WTC11 (cell line): ENCODE measurements at regions not wholly inside any gene's neighbourhood (a gene's known extent, or its start where the extent isn't known, plus 50 kb on each side); places are given as distances from the start of the nearest gene placed in this dataset.
"Not testable (repeated sequence)": the region's sequence is repeated elsewhere in the genome, so short reads cannot be mapped to it uniquely, and the experiment has no call there.

Experiments used
- ATAC-seq: fragments of 200-7000 bp; cut with Tn5 transposase; 2 replicates; pipeline ENCODE4 v1.10.0; 2021; ENCODE audit warnings: mild to moderate bottlenecking, moderate library complexity
- CTCF ChIA-PET: fragments of 300-600 bp; sonication (Branson Sonifier 250); formaldehyde crosslinking; loops from one replicate; lab custom pipeline; 2021; ENCODE audit warnings: antibody characterized with exemption; lab: Charles Lee
- POLR2A ChIA-PET: fragments of 350-600 bp; sonication (Branson Sonifier 250); formaldehyde crosslinking; loops from one replicate; lab custom pipeline; 2021; ENCODE audit warnings: antibody characterized with exemption; lab: Charles Lee
- DNase-seq: peaks from one replicate; pipeline ENCODE4 v3.0.0; 2021; ENCODE audit warnings: low spot score
- H3K27ac Mint-ChIP-seq: 2 replicates; pipeline ENCODE4 v1.8.0; 2021; ENCODE audit warnings: mixed read lengths
- H3K27me3 Mint-ChIP-seq: 2 replicates; pipeline ENCODE4 v1.8.0; 2021; ENCODE audit warnings: low read depth, mild to moderate bottlenecking, moderate library complexity, mixed read lengths
- H3K36me3 Mint-ChIP-seq: 2 replicates; pipeline ENCODE4 v1.8.0; 2021; ENCODE audit warnings: mixed read lengths
- H3K4me1 Mint-ChIP-seq: 2 replicates; pipeline ENCODE4 v1.8.0; 2022; ENCODE audit warnings: mixed read lengths
- H3K4me3 Mint-ChIP-seq: 2 replicates; pipeline ENCODE4 v1.8.0; 2021; ENCODE audit warnings: mild to moderate bottlenecking, moderate library complexity, mixed read lengths
- H3K9me3 Mint-ChIP-seq: 2 replicates; pipeline ENCODE4 v1.8.0; 2021; ENCODE audit warnings: mixed read lengths
- ATF2 ChIP-seq: sonication (generic); formaldehyde crosslinking; IDR thresholded peaks from 2 replicates; pipeline ENCODE4 v1.8.1; 2022; ENCODE audit warnings: low read depth, missing genetic modification reagents, borderline replicate concordance
- CTCF ChIP-seq: fragments of 200-600 bp; IDR thresholded peaks from 2 replicates; pipeline ENCODE4 v1.8.0; 2022; ENCODE audit warnings: antibody characterized with exemption
- E2F5 ChIP-seq: sonication (generic); formaldehyde crosslinking; IDR thresholded peaks from 2 replicates; pipeline ENCODE4 v1.8.1; 2022; ENCODE audit warnings: mild to moderate bottlenecking, moderate library complexity, missing genetic modification reagents
- FOXK1 ChIP-seq: sonication (generic); formaldehyde crosslinking; IDR thresholded peaks from 2 replicates; pipeline ENCODE4 v1.8.0; 2022; ENCODE audit warnings: mild to moderate bottlenecking, moderate library complexity, missing genetic modification reagents
- FOXP4 ChIP-seq: sonication (generic); formaldehyde crosslinking; IDR thresholded peaks from 2 replicates; pipeline ENCODE4 v1.8.0; 2022; ENCODE audit warnings: mild to moderate bottlenecking, missing genetic modification reagents
- GTF2I ChIP-seq: fragments of 250-450 bp; sonication (Bioruptor Pico); conservative IDR thresholded peaks from 2 replicates; pipeline ENCODE4 v1.4.0; 2021; ENCODE audit warnings: mild to moderate bottlenecking
- HMGXB4 ChIP-seq: sonication (generic); formaldehyde crosslinking; IDR thresholded peaks from 2 replicates; pipeline ENCODE4 v1.8.1; 2023; ENCODE audit warnings: mild to moderate bottlenecking, moderate library complexity, missing genetic modification reagents
- JUN ChIP-seq: sonication (generic); formaldehyde crosslinking; IDR thresholded peaks from 2 replicates; pipeline ENCODE4 v1.8.0; 2023; ENCODE audit warnings: mild to moderate bottlenecking, missing genetic modification reagents
- MLX ChIP-seq: sonication (generic); formaldehyde crosslinking; IDR thresholded peaks from 2 replicates; pipeline ENCODE4 v1.8.1; 2023; ENCODE audit warnings: mild to moderate bottlenecking, missing genetic modification reagents, moderate library complexity
- MXD4 ChIP-seq: fragments of 250-450 bp; sonication (Bioruptor Pico); IDR thresholded peaks from 2 replicates; pipeline ENCODE4 v1.8.0; 2021; ENCODE audit warnings: mild to moderate bottlenecking, moderate library complexity, borderline replicate concordance
- NFE2L1 ChIP-seq: sonication (generic); formaldehyde crosslinking; IDR thresholded peaks from 2 replicates; pipeline ENCODE4 v1.8.1; 2023; ENCODE audit warnings: missing genetic modification reagents
- NR2C2 ChIP-seq: sonication (generic); formaldehyde crosslinking; IDR thresholded peaks from 2 replicates; pipeline ENCODE4 v1.8.0; 2022; ENCODE audit warnings: mild to moderate bottlenecking, missing genetic modification reagents
- SMAD3 ChIP-seq: sonication (generic); formaldehyde crosslinking; IDR thresholded peaks from 2 replicates; pipeline ENCODE4 v1.8.0; 2022; ENCODE audit warnings: missing genetic modification reagents, mild to moderate bottlenecking, borderline replicate concordance
- SMAD4 ChIP-seq: sonication (generic); formaldehyde crosslinking; IDR thresholded peaks from 2 replicates; pipeline ENCODE4 v1.8.0; 2022; ENCODE audit warnings: mild to moderate bottlenecking, missing genetic modification reagents
- TEAD4 ChIP-seq: sonication (generic); formaldehyde crosslinking; IDR thresholded peaks from 2 replicates; pipeline ENCODE4 v1.8.0; 2022; ENCODE audit warnings: mild to moderate bottlenecking, missing genetic modification reagents
- USF2 ChIP-seq: sonication (generic); formaldehyde crosslinking; IDR thresholded peaks from 2 replicates; pipeline ENCODE4 v1.8.1; 2023; ENCODE audit warnings: mild to moderate bottlenecking, missing genetic modification reagents, moderate library complexity
- ZNF219 ChIP-seq: sonication (generic); formaldehyde crosslinking; IDR thresholded peaks from 2 replicates; pipeline ENCODE4 v1.8.0; 2023; ENCODE audit warnings: missing genetic modification reagents, mild to moderate bottlenecking, borderline replicate concordance
- ZNF232 ChIP-seq: sonication (generic); formaldehyde crosslinking; IDR thresholded peaks from 2 replicates; pipeline ENCODE4 v1.8.0; 2022; ENCODE audit warnings: mild to moderate bottlenecking, missing genetic modification reagents
- ZNF317 ChIP-seq: sonication (generic); formaldehyde crosslinking; IDR thresholded peaks from 2 replicates; pipeline ENCODE4 v1.8.1; 2023; ENCODE audit warnings: low read depth, mild to moderate bottlenecking, moderate library complexity, missing genetic modification reagents, borderline replicate concordance
- ZNF423 ChIP-seq: fragments of 250-450 bp; sonication (Bioruptor Pico); IDR thresholded peaks from 2 replicates; pipeline ENCODE4 v2.1.2; 2022; ENCODE audit warnings: mild to moderate bottlenecking, moderate library complexity
- ZNF512 ChIP-seq: sonication (generic); formaldehyde crosslinking; IDR thresholded peaks from 2 replicates; pipeline ENCODE4 v1.8.1; 2022; ENCODE audit warnings: missing genetic modification reagents, borderline replicate concordance
- ZNF671 ChIP-seq: fragments of 250-450 bp; sonication (Bioruptor Pico); IDR thresholded peaks from 2 replicates; pipeline ENCODE4 v1.8.0; 2021; ENCODE audit warnings: mild to moderate bottlenecking

- TF ChIP-seq NFE2L1 (CRISPR knock-in tag): no peak
- no peak for TF ChIP-seq CTCF
- no peak for TF ChIP-seq GTF2I (CRISPR knock-in tag)
- TF ChIP-seq JUN (CRISPR knock-in tag): no peak
- TF ChIP-seq NR2C2 (CRISPR knock-in tag): no peak
- TF ChIP-seq ZNF423 (CRISPR knock-in tag): no peak
- no peak for TF ChIP-seq FOXK1 (CRISPR knock-in tag)
- TF ChIP-seq MXD4: no peak
- TF ChIP-seq SMAD4: no peak
- no peak for TF ChIP-seq ZNF232 (CRISPR knock-in tag)
- no peak for TF ChIP-seq ZNF317 (CRISPR knock-in tag)
- no peak for TF ChIP-seq HMGXB4 (CRISPR knock-in tag)
- no peak for TF ChIP-seq FOXP4 (CRISPR knock-in tag)
- no peak for TF ChIP-seq ZNF671
- DNase-seq (no peak), ATAC-seq (no peak)
- CTCF ChIA-PET: no interaction called here
- no peak overlapping the region for H3K4me3 Mint-ChIP-seq
- H3K36me3 Mint-ChIP-seq: peaks cover 41% of the 10 kb centered on the region
- peaks cover 3% of the 10 kb centered on the region for H3K27me3 Mint-ChIP-seq
- H3K27ac Mint-ChIP-seq: no peak overlapping the region
- no peaks in the 10 kb centered on the region for H3K4me1 Mint-ChIP-seq
- POLR2A ChIA-PET: no interaction called here
- H3K9me3 Mint-ChIP-seq: peaks cover 86% of the 10 kb centered on the region
Measured at GRCh38 chr2:134041877-134042276, 212.0 kb upstream of the MGAT5 start.

- CTCF ChIA-PET, H3K4me3 Mint-ChIP-seq, H3K4me1 Mint-ChIP-seq, DNase-seq, ATAC-seq, H3K27ac Mint-ChIP-seq, H3K27me3 Mint-ChIP-seq, POLR2A ChIA-PET: not testable (repeated sequence)
- peaks cover 43% of the 10 kb centered on the region for H3K36me3 Mint-ChIP-seq
- peaks cover 77% of the 10 kb centered on the region for H3K9me3 Mint-ChIP-seq
Measured at GRCh38 chr2:134043028-134043427, 210.8 kb upstream of the MGAT5 start.

GRCh38 chr2:134052173-134052572, 201.7 kb upstream of the MGAT5 start:
- no peak overlapping the region for H3K27ac Mint-ChIP-seq
- DNase-seq: no peak
- no peak overlapping the region for H3K4me3 Mint-ChIP-seq
- ChIA-PET CTCF (no interaction called here), POLR2A (no interaction called here)
- H3K4me1 Mint-ChIP-seq: 0 out of 2 replicates have a peak, but pooled peaks cover 2% of the 10 kb centered on the region
- H3K9me3 Mint-ChIP-seq: peaks cover 17% of the 10 kb centered on the region
- H3K36me3 Mint-ChIP-seq: 0 out of 2 replicates have a peak, but pooled peaks cover 3% of the 10 kb centered on the region
- TF ChIP-seq FOXK1 (CRISPR knock-in tag): no peak
- TF ChIP-seq TEAD4 (CRISPR knock-in tag): no peak
- TF ChIP-seq ZNF317 (CRISPR knock-in tag): no peak
- no peak for TF ChIP-seq SMAD3 (CRISPR knock-in tag)
- TF ChIP-seq ZNF219 (CRISPR knock-in tag): no peak
- TF ChIP-seq USF2 (CRISPR knock-in tag): no peak
- no peak for TF ChIP-seq MLX (CRISPR knock-in tag)
- no peak for TF ChIP-seq NFE2L1 (CRISPR knock-in tag)
- TF ChIP-seq ATF2 (CRISPR knock-in tag): no peak
- TF ChIP-seq ZNF512 (CRISPR knock-in tag): no peak
- no peak for TF ChIP-seq E2F5 (CRISPR knock-in tag)
- H3K27me3 Mint-ChIP-seq: no peaks in the 10 kb centered on the region; the same call in 1 of the 2 replicates
- ATAC-seq: no peak
